ENCODE measurements at regions not wholly inside any gene's neighbourhood (a gene's known extent, or its start where the extent isn't known, plus 50 kb on each side); places are given as distances from the start of the nearest gene placed in this dataset.

- no peak for TF ChIP-seq EZH2phosphoT487 (IDR thresholded peaks at IDR 0.05; ENCODE audit: borderline replicate concordance, low read depth, low read length)
- ChIA-PET POLR2A (interaction anchor here (1.1 kb wide), 1 partner anchor 35 kb away, joined by 3 read pairs; no protein-coding TSS in a partner anchor), CTCF (ENCODE audit: unreplicated experiment) (no interaction called here)
- H3K4me2 ChIP-seq (ENCODE audit: low read length), result no peak overlapping the region
- H3K27ac ChIP-seq (ENCODE audit: low read depth, low read length, poor library complexity, severe bottlenecking), result no peak overlapping the region
- no peak for DNase-seq (ENCODE audit: low spot score)
- peaks cover 17% of the 10 kb centered on the region for H3K4me1 ChIP-seq (ENCODE audit: insufficient read depth, low read length, poor library complexity, severe bottlenecking)
- no peaks in the 10 kb centered on the region for H3K79me2 ChIP-seq (ENCODE audit: insufficient read depth, low read depth, low read length)
- no peaks in the 10 kb centered on the region for H3K9me2 ChIP-seq (ENCODE audit: insufficient read depth, low read length)
- BruUV-seq (replicated peaks), result no TSS peak
- no peaks in the 10 kb centered on the region for H3K36me3 ChIP-seq (ENCODE audit: insufficient read depth, low read length)
- no peaks in the 10 kb centered on the region for H4K20me1 ChIP-seq (ENCODE audit: insufficient read depth, low read length)
- H3K9me3 ChIP-seq (ENCODE audit: low read length), result no peaks in the 10 kb centered on the region
- intact Hi-C loops (cut with micrococcal nuclease; ENCODE audit: unreplicated experiment), result no loop called here
- H2AFZ ChIP-seq (ENCODE audit: low read length), result no peak overlapping the region
- no peak overlapping the region for H3K4me3 ChIP-seq (ENCODE audit: low read depth, low read length, poor library complexity, severe bottlenecking)
These were observed 73.1 kb downstream of the RESF1 start for GRCh38 chr12:32032205-32032810.

DNA sequence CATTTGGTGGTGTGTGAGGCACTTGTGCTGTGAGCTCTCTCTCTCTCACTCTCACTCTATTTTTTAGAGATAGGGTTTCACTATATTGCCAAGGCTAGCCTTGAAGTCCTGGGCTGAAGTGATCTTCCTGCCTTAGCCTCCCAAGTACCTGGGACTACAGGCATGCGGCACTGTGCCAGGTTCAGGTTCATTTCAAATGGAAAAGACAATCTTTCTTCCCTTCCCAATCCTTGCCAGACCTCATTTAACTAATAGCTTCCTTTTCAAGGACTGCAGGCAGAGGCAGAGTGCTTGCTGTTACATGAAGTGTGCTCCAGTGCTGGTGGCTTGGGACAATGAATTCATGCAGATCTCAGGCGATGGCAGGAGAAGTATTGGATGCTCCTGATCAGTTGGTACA, 73.2 kb upstream of the BICD1 start:
- no peak overlapping the region for H3K27ac ChIP-seq (ENCODE audit: low read depth, low read length, poor library complexity, severe bottlenecking)
- no peaks in the 10 kb centered on the region for H3K9me2 ChIP-seq (ENCODE audit: insufficient read depth, low read length)
- H3K4me1 ChIP-seq (ENCODE audit: insufficient read depth, low read length, poor library complexity, severe bottlenecking), result peaks cover 10% of the 10 kb centered on the region
- CTCF ChIA-PET (ENCODE audit: unreplicated experiment), result no interaction called here
- no peak overlapping the region for H3K4me2 ChIP-seq (ENCODE audit: low read length)
- no TSS peak for BruUV-seq (replicated peaks)
- no peak overlapping the region for H2AFZ ChIP-seq (ENCODE audit: low read length)
- H3K79me2 ChIP-seq (ENCODE audit: insufficient read depth, low read depth, low read length), result no peaks in the 10 kb centered on the region
- no peaks in the 10 kb centered on the region for H3K36me3 ChIP-seq (ENCODE audit: insufficient read depth, low read length)
- H3K9me3 ChIP-seq (ENCODE audit: low read length), result no peaks in the 10 kb centered on the region
- H3K4me3 ChIP-seq (ENCODE audit: low read depth, low read length, poor library complexity, severe bottlenecking), result no peak overlapping the region
- POLR2A ChIA-PET, result interaction anchor here (0.9 kb wide), 1 partner anchor 10 kb away, joined by 3 read pairs; no protein-coding TSS in a partner anchor
- H4K20me1 ChIP-seq (ENCODE audit: insufficient read depth, low read length), result no peaks in the 10 kb centered on the region
- intact Hi-C loops (cut with micrococcal nuclease; ENCODE audit: unreplicated experiment), result no loop called here
- TF ChIP-seq CTCF (conservative IDR thresholded peaks at IDR 0.05; ENCODE audit: low read length) (no peak), EZH2phosphoT487 (IDR thresholded peaks at IDR 0.05; ENCODE audit: borderline replicate concordance, low read depth, low read length) (no peak)
- DNase-seq (ENCODE audit: low spot score), result no peak

- CTCF ChIA-PET (ENCODE audit: unreplicated experiment), result no interaction called here
- intact Hi-C loops (cut with micrococcal nuclease; ENCODE audit: unreplicated experiment), result no loop called here
These were observed 72.6 kb upstream of the BICD1 start for GRCh38 chr12:32034045-32034444.

More at GRCh38 chr12:32034045-32034444, 72.6 kb upstream of the BICD1 start:
- Histone ChIP-seq H3K27ac (ENCODE audit: low read depth, low read length, poor library complexity, severe bottlenecking) (no peak overlapping the region), H4K20me1 (ENCODE audit: insufficient read depth, low read length) (no peaks in the 10 kb centered on the region), H3K4me1 (ENCODE audit: insufficient read depth, low read length, poor library complexity, severe bottlenecking) (peaks cover 10% of the 10 kb centered on the region), H3K36me3 (ENCODE audit: insufficient read depth, low read length) (no peaks in the 10 kb centered on the region), H3K9me3 (ENCODE audit: low read length) (no peaks in the 10 kb centered on the region), H3K4me3 (ENCODE audit: low read depth, low read length, poor library complexity, severe bottlenecking) (no peak overlapping the region), H2AFZ (ENCODE audit: low read length) (no peak overlapping the region), H3K9me2 (ENCODE audit: insufficient read depth, low read length) (no peaks in the 10 kb centered on the region), H3K4me2 (ENCODE audit: low read length) (no peak overlapping the region), H3K79me2 (ENCODE audit: insufficient read depth, low read depth, low read length) (no peaks in the 10 kb centered on the region)
- no TSS peak for BruUV-seq (replicated peaks)
- TF ChIP-seq EZH2phosphoT487 (IDR thresholded peaks at IDR 0.05; ENCODE audit: borderline replicate concordance, low read depth, low read length), result no peak
- no peak for TF ChIP-seq CTCF (conservative IDR thresholded peaks at IDR 0.05; ENCODE audit: low read length)
- POLR2A ChIA-PET, result interaction anchor here (0.9 kb wide), 1 partner anchor 11 kb away, joined by 3 read pairs; no protein-coding TSS in a partner anchor
- DNase-seq (ENCODE audit: low spot score), result no peak

Measured in OCI-LY7 (cell line).